Loucy (cell line): ENCODE measurements at regions not wholly inside any gene's neighbourhood (a gene's known extent, or its start where the extent isn't known, plus 50 kb on each side); places are given as distances from the start of the nearest gene placed in this dataset.

Experiments used
- CTCF ChIP-seq: fragments of 200-600 bp; sonication (generic); conservative IDR thresholded peaks from 2 replicates; pipeline ENCODE4 v1.5.1; 2014; ENCODE audit warnings: mild to moderate bottlenecking, antibody characterized with exemption, low read length
- EZH2phosphoT487 ChIP-seq: fragments of 200-600 bp; IDR thresholded peaks from 2 replicates; pipeline ENCODE4 v1.6.1; 2018; ENCODE audit warnings: antibody characterized with exemption, mild to moderate bottlenecking, moderate library complexity, borderline replicate concordance

- TF ChIP-seq CTCF, result no peak; the same call in 1 of the 2 replicates
- no peak for TF ChIP-seq EZH2phosphoT487
Observed at GRCh38 chr7:42385912-42386311, 148.9 kb upstream of the GLI3 start.
